Endothelial cell of umbilical vein (primary cell): ENCODE measurements at regions not wholly inside any gene's neighbourhood (a gene's known extent, or its start where the extent isn't known, plus 50 kb on each side); places are given as distances from the start of the nearest gene placed in this dataset.

Experiments used
- BruUV-seq: library from RNA; stranded (reverse); fragments of 400-500 nt; replicated peaks from 2 replicates; lab custom pipeline; 2021; lab: Mats Ljungman, UMichigan
- CTCF ChIA-PET: fragments of 300-600, 350-600 bp; sonication (Branson Sonifier 250); formaldehyde crosslinking; loops from one replicate; lab custom pipeline; 2021; ENCODE audit warnings: antibody characterized with exemption, inconsistent platforms; lab: Charles Lee
- POLR2A ChIA-PET: fragments of 300-600, 350-600 bp; sonication (Branson Sonifier 250); formaldehyde crosslinking; loops from one replicate; lab custom pipeline; 2021; ENCODE audit warnings: antibody characterized with exemption, inconsistent platforms; lab: Charles Lee
- DNase-seq: peaks from one replicate; pipeline ENCODE4 v3.0.0-alpha.2; 2011; ENCODE audit warnings: low read depth, low spot score
- FAIRE-seq: peaks from 2 replicates; lab custom pipeline; 2011; peaks lifted over from hg19 to GRCh38; lab: Jason Lieb, UNC
- H2AFZ ChIP-seq: 2 replicates; pipeline ENCODE4 v1.6.0; 2012; ENCODE audit warnings: low read depth, low read length, control low read depth, inconsistent platforms
- H3K27ac ChIP-seq: 2 replicates; pipeline ENCODE4 v1.5.1; 2011; ENCODE audit warnings: low read depth, mild to moderate bottlenecking, control low read depth, low read length, moderate library complexity; ENCODE audit not compliant: insufficient read depth
- H3K27me3 ChIP-seq, 2 experiments: 2 replicates each; pipeline versions ENCODE4 v1.6.0 to v1.6.1; 2011; ENCODE audit warnings: low read length in 2 of 2, mixed read lengths in 1 of 2; ENCODE audit not compliant: control insufficient read depth in 2 of 2, insufficient read depth in 2 of 2
- H3K36me3 ChIP-seq, 2 experiments: 2 replicates in 1 of 2; 3 replicates in 1 of 2; pipeline ENCODE4 v1.5.1; 2011; ENCODE audit warnings: low read length in 2 of 2, mild to moderate bottlenecking in 1 of 2, moderate library complexity in 1 of 2; ENCODE audit not compliant: control insufficient read depth in 2 of 2, insufficient read depth in 2 of 2; ENCODE audit errors: extremely low read depth in 1 of 2
- H3K4me1 ChIP-seq: 3 replicates; pipeline ENCODE4 v1.5.1; 2011; ENCODE audit warnings: mild to moderate bottlenecking, low read length; ENCODE audit not compliant: control insufficient read depth, insufficient read depth; ENCODE audit errors: extremely low read depth
- H3K4me2 ChIP-seq: 2 replicates; pipeline ENCODE4 v1.6.1; 2011; ENCODE audit warnings: low read length, control low read depth, mixed read lengths; ENCODE audit not compliant: insufficient read depth
- H3K4me3 ChIP-seq, 3 experiments: fragments of 200-600 bp in 1 of 3; sonication (generic), shearing (Covaris generic) in 1 of 3; replicated peaks in 1 of 3; 2 replicates each; pipeline ENCODE4 v1.5.1; 2011 to 2016; ENCODE audit warnings: control low read depth in 3 of 3, low read length in 3 of 3, mild to moderate bottlenecking in 2 of 3, inconsistent platforms in 1 of 3, low read depth in 1 of 3, moderate library complexity in 1 of 3; ENCODE audit not compliant: insufficient read depth in 1 of 3
- H3K79me2 ChIP-seq: 2 replicates; pipeline ENCODE4 v1.6.0; 2012; ENCODE audit warnings: low read length, inconsistent platforms; ENCODE audit not compliant: control insufficient read depth, insufficient read depth
- H3K9ac ChIP-seq: replicated peaks from 2 replicates; pipeline ENCODE3; 2011; ENCODE audit warnings: low read length, control low read depth; ENCODE audit not compliant: insufficient read depth; ENCODE audit errors: extremely low read depth
- H3K9me1 ChIP-seq: replicated peaks from 3 replicates; pipeline ENCODE4 v1.6.0; 2011; ENCODE audit warnings: mild to moderate bottlenecking, low read length; ENCODE audit not compliant: control insufficient read depth, insufficient read depth; ENCODE audit errors: extremely low read depth
- H3K9me3 ChIP-seq: replicated peaks from 2 replicates; pipeline ENCODE4 v1.5.1; 2012; ENCODE audit warnings: low read length, inconsistent platforms; ENCODE audit not compliant: control insufficient read depth, insufficient read depth
- H4K20me1 ChIP-seq: replicated peaks from 2 replicates; pipeline ENCODE3; 2011; ENCODE audit warnings: mild to moderate bottlenecking, low read length; ENCODE audit not compliant: control insufficient read depth, insufficient read depth; ENCODE audit errors: extremely low read depth
- EZH2 ChIP-seq: IDR thresholded peaks from 2 replicates; pipeline ENCODE4 v1.6.1; 2012; ENCODE audit warnings: borderline replicate concordance, low read depth, mild to moderate bottlenecking, moderate library complexity, low read length, inconsistent platforms; ENCODE audit not compliant: severe bottlenecking
- FOS ChIP-seq: IDR thresholded peaks from 2 replicates; pipeline ENCODE4 v1.6.1; 2011; ENCODE audit warnings: mild to moderate bottlenecking, low read length, moderate library complexity, borderline replicate concordance; ENCODE audit not compliant: insufficient read depth
- GATA2 ChIP-seq: IDR thresholded peaks from 2 replicates; pipeline ENCODE4 v1.7.0; 2011; ENCODE audit warnings: low read depth, mild to moderate bottlenecking, moderate library complexity, mixed read lengths, low read length; ENCODE audit not compliant: insufficient read length, insufficient read depth
- JUN ChIP-seq: IDR thresholded peaks from 2 replicates; pipeline ENCODE4 v1.6.1; 2011; ENCODE audit warnings: borderline replicate concordance, low read depth; ENCODE audit not compliant: insufficient read length, insufficient read depth
- MYC ChIP-seq: IDR thresholded peaks from one replicate; pipeline ENCODE4 v1.6.1; 2011; ENCODE audit warnings: mild to moderate bottlenecking, low read depth, low read length
- POLR2A ChIP-seq: IDR thresholded peaks from 2 replicates; pipeline ENCODE4 v1.6.1; 2012; ENCODE audit warnings: low read depth, mild to moderate bottlenecking, control low read depth, low read length
- POLR2AphosphoS5 ChIP-seq: IDR thresholded peaks from 2 replicates; pipeline ENCODE4 v1.6.1; 2012; ENCODE audit warnings: low read depth, mild to moderate bottlenecking, control low read depth, low read length, moderate library complexity; ENCODE audit not compliant: insufficient read depth
- dilution Hi-C: fragments of 300-500 bp; cut with MboI; formaldehyde crosslinking; loops from one replicate; pipeline ENCODE4 v1.15.0; 2019; ENCODE audit warnings: low sequenced_read_pairs; ENCODE audit not compliant: extremely low pct_ligation_motif_present
- intact Hi-C: fragments of 100-400 bp; cut with micrococcal nuclease; formaldehyde crosslinking; loops from one replicate; pipeline ENCODE4 v1.10.0; 2022
- TF ChIP-seq, protein P1 (sequence below): IDR thresholded peaks from 2 replicates; pipeline ENCODE4 v1.6.1; 2011; ENCODE audit not compliant: insufficient read depth, insufficient read length
- TF ChIP-seq, protein P2 (sequence below), 2 donors: IDR thresholded peaks; 1 replicate in 1 of 2; 2 replicates in 1 of 2; pipeline ENCODE4 v1.5.1; 2011; ENCODE audit warnings: low read length in 2 of 2, mild to moderate bottlenecking in 2 of 2, moderate library complexity in 2 of 2, control low read depth in 1 of 2, inconsistent platforms in 1 of 2, low read depth in 1 of 2; ENCODE audit not compliant: insufficient read depth in 1 of 2; ENCODE audit errors: extremely low read depth in 1 of 2

GRCh38 chr4:15348236-15348635, 79.6 kb upstream of the C1QTNF7 start:
- no TSS peak for BruUV-seq
- Histone ChIP-seq H3K79me2 (no peaks in the 10 kb centered on the region), H3K9me3 (no peaks in the 10 kb centered on the region), H3K9me1 (no peaks in the 10 kb centered on the region), H3K27ac (no peak overlapping the region), H3K4me3 (no peak overlapping the region), H2AFZ (no peak overlapping the region), H3K36me3 (no peaks in the 10 kb centered on the region), H3K4me1 (no peaks in the 10 kb centered on the region), H3K9ac (no peak overlapping the region), H4K20me1 (no peaks in the 10 kb centered on the region), H3K27me3 (no peaks in the 10 kb centered on the region), H3K4me2 (no peak overlapping the region)
- DNase-seq (no peak), FAIRE-seq (no peak)
- intact Hi-C loops (no loop called here), dilution Hi-C loops (no loop called here)
- ChIA-PET CTCF (no interaction called here), POLR2A (no interaction called here)
- no peak for TF ChIP-seq POLR2A
- TF ChIP-seq GATA2, result no peak
- TF ChIP-seq FOS, result no peak
- TF ChIP-seq, protein P1, sequence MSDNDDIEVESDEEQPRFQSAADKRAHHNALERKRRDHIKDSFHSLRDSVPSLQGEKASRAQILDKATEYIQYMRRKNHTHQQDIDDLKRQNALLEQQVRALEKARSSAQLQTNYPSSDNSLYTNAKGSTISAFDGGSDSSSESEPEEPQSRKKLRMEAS, result no peak

DNA sequence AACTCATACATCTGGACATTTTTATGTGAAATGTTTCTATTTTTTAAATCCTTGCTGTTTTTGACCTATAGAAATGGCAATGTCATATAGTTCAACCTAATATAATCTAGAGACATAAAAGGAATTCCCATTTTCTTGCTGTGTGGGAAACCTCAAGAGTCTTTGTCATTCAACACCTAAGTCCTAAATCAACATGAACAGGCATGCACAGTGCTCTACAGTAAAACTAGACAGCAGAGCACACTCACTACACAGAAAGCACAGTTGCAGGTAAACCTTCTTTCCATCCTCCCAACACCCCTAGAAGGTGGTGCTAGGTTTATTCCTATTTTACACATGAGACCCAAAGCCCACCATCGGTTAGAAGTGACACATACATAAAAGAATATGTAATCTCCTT, 79.1 kb upstream of the C1QTNF7 start:
- no peak overlapping the region for H3K4me2 ChIP-seq
- H4K20me1 ChIP-seq, result no peaks in the 10 kb centered on the region
- DNase-seq, result no peak
- H3K79me2 ChIP-seq, result no peaks in the 10 kb centered on the region
- H2AFZ ChIP-seq, result no peak overlapping the region
- intact Hi-C loops, result no loop called here
- dilution Hi-C loops, result no loop called here
- FAIRE-seq, result no peak
- H3K27me3 ChIP-seq, result no peaks in the 10 kb centered on the region
- H3K36me3 ChIP-seq, result no peaks in the 10 kb centered on the region
- H3K4me3 ChIP-seq, result no peak overlapping the region
- CTCF ChIA-PET, result no interaction called here
- no peaks in the 10 kb centered on the region for H3K9me1 ChIP-seq
- no peaks in the 10 kb centered on the region for H3K9me3 ChIP-seq
- H3K9ac ChIP-seq, result no peak overlapping the region
- no TSS peak for BruUV-seq
- no peak overlapping the region for H3K27ac ChIP-seq
- TF ChIP-seq JUN, result no peak
- TF ChIP-seq POLR2AphosphoS5, result no peak
- no peak for TF ChIP-seq FOS
- TF ChIP-seq, protein P1, result no peak
- TF ChIP-seq POLR2A, result no peak
- TF ChIP-seq, protein P2, sequence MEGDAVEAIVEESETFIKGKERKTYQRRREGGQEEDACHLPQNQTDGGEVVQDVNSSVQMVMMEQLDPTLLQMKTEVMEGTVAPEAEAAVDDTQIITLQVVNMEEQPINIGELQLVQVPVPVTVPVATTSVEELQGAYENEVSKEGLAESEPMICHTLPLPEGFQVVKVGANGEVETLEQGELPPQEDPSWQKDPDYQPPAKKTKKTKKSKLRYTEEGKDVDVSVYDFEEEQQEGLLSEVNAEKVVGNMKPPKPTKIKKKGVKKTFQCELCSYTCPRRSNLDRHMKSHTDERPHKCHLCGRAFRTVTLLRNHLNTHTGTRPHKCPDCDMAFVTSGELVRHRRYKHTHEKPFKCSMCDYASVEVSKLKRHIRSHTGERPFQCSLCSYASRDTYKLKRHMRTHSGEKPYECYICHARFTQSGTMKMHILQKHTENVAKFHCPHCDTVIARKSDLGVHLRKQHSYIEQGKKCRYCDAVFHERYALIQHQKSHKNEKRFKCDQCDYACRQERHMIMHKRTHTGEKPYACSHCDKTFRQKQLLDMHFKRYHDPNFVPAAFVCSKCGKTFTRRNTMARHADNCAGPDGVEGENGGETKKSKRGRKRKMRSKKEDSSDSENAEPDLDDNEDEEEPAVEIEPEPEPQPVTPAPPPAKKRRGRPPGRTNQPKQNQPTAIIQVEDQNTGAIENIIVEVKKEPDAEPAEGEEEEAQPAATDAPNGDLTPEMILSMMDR (IDR thresholded peaks at IDR 0.05; ENCODE audit: extremely low read depth in 1 of 2, insufficient read depth in 1 of 2, low read depth in 1 of 2, low read length in 2 of 2), result no peak
- no peak for TF ChIP-seq MYC
- no peak for TF ChIP-seq EZH2
- no peak for TF ChIP-seq GATA2
- POLR2A ChIA-PET, result no interaction called here
- H3K4me1 ChIP-seq, result no peaks in the 10 kb centered on the region
